HFFc6 (cell line): ENCODE measurements at regions not wholly inside any gene's neighbourhood (a gene's known extent, or its start where the extent isn't known, plus 50 kb on each side); places are given as distances from the start of the nearest gene placed in this dataset.
"Not testable (repeated sequence)": the region's sequence is repeated elsewhere in the genome, so short reads cannot be mapped to it uniquely, and the experiment has no call there.

Experiments
- DNase-seq: peaks from one replicate; pipeline ENCODE4 v3.0.0-alpha.2; 2018
- H3K27ac Mint-ChIP-seq: 2 replicates; pipeline ENCODE4 v1.8.0; 2020; ENCODE audit warnings: mild to moderate bottlenecking, mixed read lengths
- H3K27me3 Mint-ChIP-seq: 2 replicates; pipeline ENCODE4 v1.8.0; 2021; ENCODE audit warnings: mild to moderate bottlenecking, moderate library complexity, mixed read lengths; ENCODE audit not compliant: insufficient read depth
- H3K36me3 Mint-ChIP-seq: 2 replicates; pipeline ENCODE4 v1.8.0; 2021; ENCODE audit warnings: low read depth, mixed read lengths
- H3K4me1 Mint-ChIP-seq: 2 replicates; pipeline ENCODE4 v1.8.0; 2020; ENCODE audit warnings: low read depth, mixed read lengths
- H3K4me3 Mint-ChIP-seq: 2 replicates; pipeline ENCODE4 v1.8.0; 2020; ENCODE audit warnings: mild to moderate bottlenecking, moderate library complexity, mixed read lengths
- H3K9me3 Mint-ChIP-seq: 2 replicates; pipeline ENCODE4 v1.8.0; 2020; ENCODE audit warnings: mild to moderate bottlenecking, mixed read lengths
- TF ChIP-seq, protein P1 (sequence below): fragments of 200-600 bp; sonication (generic); IDR thresholded peaks from 2 replicates; pipeline ENCODE4 v1.5.0; 2021; ENCODE audit warnings: antibody characterized with exemption, mild to moderate bottlenecking

- H3K27me3 Mint-ChIP-seq, result peaks cover 2% of the 10 kb centered on the region
Measured at GRCh38 chr4:89492581-89493071, 185.0 kb upstream of the GPRIN3 start.

DNA sequence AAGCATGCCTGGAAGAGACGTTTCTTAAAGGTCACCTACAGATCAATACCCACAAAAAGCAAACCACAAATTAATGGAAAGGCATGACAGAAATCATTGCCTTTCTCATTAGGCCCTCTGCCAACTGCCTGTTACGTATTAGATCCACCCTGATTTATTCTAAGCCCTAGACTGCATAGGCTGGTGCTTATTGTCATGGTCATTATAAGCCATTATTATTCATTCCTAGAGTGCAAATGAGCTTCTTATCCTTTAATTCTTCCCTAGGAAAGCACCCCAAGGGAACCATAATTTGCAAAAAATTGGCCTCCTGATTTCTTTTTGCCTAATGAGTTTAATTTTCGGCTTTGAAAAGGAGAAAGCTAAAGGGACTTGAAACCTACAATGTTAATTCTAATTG, 184.2 kb upstream of the GPRIN3 start:
- no peak overlapping the region; the same call in 1 of the 2 replicates for H3K4me3 Mint-ChIP-seq
- TF ChIP-seq, protein P1, sequence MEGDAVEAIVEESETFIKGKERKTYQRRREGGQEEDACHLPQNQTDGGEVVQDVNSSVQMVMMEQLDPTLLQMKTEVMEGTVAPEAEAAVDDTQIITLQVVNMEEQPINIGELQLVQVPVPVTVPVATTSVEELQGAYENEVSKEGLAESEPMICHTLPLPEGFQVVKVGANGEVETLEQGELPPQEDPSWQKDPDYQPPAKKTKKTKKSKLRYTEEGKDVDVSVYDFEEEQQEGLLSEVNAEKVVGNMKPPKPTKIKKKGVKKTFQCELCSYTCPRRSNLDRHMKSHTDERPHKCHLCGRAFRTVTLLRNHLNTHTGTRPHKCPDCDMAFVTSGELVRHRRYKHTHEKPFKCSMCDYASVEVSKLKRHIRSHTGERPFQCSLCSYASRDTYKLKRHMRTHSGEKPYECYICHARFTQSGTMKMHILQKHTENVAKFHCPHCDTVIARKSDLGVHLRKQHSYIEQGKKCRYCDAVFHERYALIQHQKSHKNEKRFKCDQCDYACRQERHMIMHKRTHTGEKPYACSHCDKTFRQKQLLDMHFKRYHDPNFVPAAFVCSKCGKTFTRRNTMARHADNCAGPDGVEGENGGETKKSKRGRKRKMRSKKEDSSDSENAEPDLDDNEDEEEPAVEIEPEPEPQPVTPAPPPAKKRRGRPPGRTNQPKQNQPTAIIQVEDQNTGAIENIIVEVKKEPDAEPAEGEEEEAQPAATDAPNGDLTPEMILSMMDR, result no peak
- DNase-seq, result no peak
- H3K9me3 Mint-ChIP-seq, result no peaks in the 10 kb centered on the region
- no peaks in the 10 kb centered on the region for H3K27me3 Mint-ChIP-seq
- peak overlapping the region; percentile 3; the same call in 1 of the 2 replicates for H3K27ac Mint-ChIP-seq
- H3K36me3 Mint-ChIP-seq, result no peaks in the 10 kb centered on the region
- H3K4me1 Mint-ChIP-seq, result peaks cover 24% of the 10 kb centered on the region

More at GRCh38 chr4:89492581-89493071, 185.0 kb upstream of the GPRIN3 start:
- H3K27ac Mint-ChIP-seq, result peak overlapping the region; percentile 77
- H3K4me1 Mint-ChIP-seq, result peaks cover 26% of the 10 kb centered on the region
- H3K4me3 Mint-ChIP-seq, result peak overlapping the region; percentile 71
- no peaks in the 10 kb centered on the region for H3K9me3 Mint-ChIP-seq
- H3K36me3 Mint-ChIP-seq, result no peaks in the 10 kb centered on the region
- TF ChIP-seq, protein P1, result no peak
- peak; percentile 79 for DNase-seq

- H3K4me3 Mint-ChIP-seq, H3K36me3 Mint-ChIP-seq, H3K27ac Mint-ChIP-seq, DNase-seq, H3K27me3 Mint-ChIP-seq, H3K9me3 Mint-ChIP-seq: not testable (repeated sequence)
- H3K4me1 Mint-ChIP-seq, result peaks cover 21% of the 10 kb centered on the region
Measured at GRCh38 chr4:89489921-89490431, 182.4 kb upstream of the GPRIN3 start.

DNA sequence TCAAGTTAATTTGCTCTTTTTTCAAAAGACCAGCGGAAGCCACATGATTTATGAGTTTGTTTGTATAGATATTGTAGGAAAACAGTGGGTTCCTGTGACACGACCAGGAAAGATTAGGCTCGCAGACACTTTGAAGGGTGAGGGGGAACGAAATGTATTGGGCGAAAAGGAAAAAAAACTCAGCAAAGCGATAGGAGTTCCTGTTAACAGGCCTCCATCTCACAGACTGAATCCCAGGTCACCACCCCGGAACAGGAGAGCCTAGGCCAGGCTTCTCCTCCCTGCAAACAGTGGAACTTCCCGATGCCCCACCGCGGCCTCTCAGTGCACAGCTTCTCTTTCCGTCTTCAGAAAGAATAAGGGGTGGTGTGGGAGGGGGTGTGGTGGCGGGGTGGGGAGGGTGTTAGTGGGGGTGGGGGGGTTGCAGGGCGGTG, 181.8 kb upstream of the GPRIN3 start:
- no peak for DNase-seq
- Mint-ChIP-seq H3K27ac (no peak overlapping the region), H3K36me3 (no peaks in the 10 kb centered on the region)

DNA sequence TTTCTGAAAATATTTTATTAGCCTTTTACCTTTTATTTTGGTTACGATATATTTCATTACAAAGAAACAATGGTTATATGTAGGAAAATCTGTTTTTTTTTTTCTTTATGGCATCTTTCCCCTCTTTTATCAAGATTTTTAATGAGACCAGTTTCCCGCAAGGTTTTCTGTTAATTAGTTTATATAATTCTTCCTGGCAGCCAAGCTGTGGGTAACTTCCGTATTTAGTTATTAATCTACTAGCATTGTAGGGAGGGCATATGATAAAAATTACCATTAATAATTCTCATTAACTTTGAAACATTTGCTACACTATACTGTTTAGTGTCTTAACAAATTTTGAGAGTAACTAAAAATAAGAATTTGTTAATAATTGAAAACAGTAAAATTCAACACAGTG, 181.1 kb upstream of the GPRIN3 start:
- H3K36me3 Mint-ChIP-seq, result no peaks in the 10 kb centered on the region
- DNase-seq, result no peak
- H3K27me3 Mint-ChIP-seq, result no peaks in the 10 kb centered on the region; the same call in 1 of the 2 replicates
- no peak overlapping the region for H3K27ac Mint-ChIP-seq
- TF ChIP-seq, protein P1, result no peak
- H3K4me3 Mint-ChIP-seq, result no peak overlapping the region
- H3K4me1 Mint-ChIP-seq, result peaks cover 21% of the 10 kb centered on the region
- no peaks in the 10 kb centered on the region for H3K9me3 Mint-ChIP-seq

More for the DNA sequence above, 181.8 kb upstream of the GPRIN3 start:
- Mint-ChIP-seq H3K27me3 (no peaks in the 10 kb centered on the region; the same call in 1 of the 2 replicates), H3K4me1 (peaks cover 21% of the 10 kb centered on the region), H3K9me3 (no peaks in the 10 kb centered on the region), H3K4me3 (no peak overlapping the region)
- TF ChIP-seq, protein P1, result no peak

DNA sequence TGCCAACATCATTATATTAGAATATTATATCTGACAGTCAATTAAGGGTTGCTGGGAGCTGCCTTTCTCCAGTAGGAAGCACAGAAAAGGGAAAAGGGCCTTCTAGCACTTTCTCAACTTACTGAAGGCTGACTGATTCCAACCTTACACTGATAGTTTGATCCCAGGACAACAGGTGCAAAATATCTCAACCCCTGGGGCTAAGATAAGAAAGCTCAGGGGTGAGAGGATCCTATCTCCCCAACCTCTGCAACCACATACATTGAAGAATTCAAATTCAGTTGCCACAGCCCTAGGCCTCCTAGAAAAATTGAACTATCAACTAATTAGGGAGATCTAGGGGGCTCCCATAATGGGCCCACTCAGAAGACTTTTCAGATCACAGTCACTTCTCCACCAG, 179.1 kb upstream of the GPRIN3 start:
- Mint-ChIP-seq H3K4me3 (no peak overlapping the region), H3K9me3 (no peaks in the 10 kb centered on the region), H3K27ac (no peak overlapping the region), H3K27me3 (no peaks in the 10 kb centered on the region; the same call in 1 of the 2 replicates), H3K36me3 (no peaks in the 10 kb centered on the region), H3K4me1 (peaks cover 9% of the 10 kb centered on the region)
- TF ChIP-seq, protein P1, result no peak
- DNase-seq, result no peak
